GM12878 (cell line): ENCODE measurements at regions not wholly inside any gene's neighbourhood (a gene's known extent, or its start where the extent isn't known, plus 50 kb on each side); places are given as distances from the start of the nearest gene placed in this dataset.
A peak's percentile ranks its signal among the peaks of the same experiment; 100 is the strongest.

ENCODE experiments used
- ATAC-seq: fragments of 200-7000 bp; cut with Tn5 transposase; 3 replicates; pipeline ENCODE4 v1.9.1; 2020; ENCODE audit warnings: mild to moderate bottlenecking, moderate library complexity
- BruUV-seq: library from RNA; stranded (reverse); fragments of 400-500 nt; replicated peaks from 2 replicates; lab custom pipeline; 2021; lab: Mats Ljungman, UMichigan
- CTCF ChIA-PET: fragments of 300-600 bp; sonication (Branson Sonifier 250); formaldehyde crosslinking; extraction: SDS; loops from one replicate; lab custom pipeline; 2021; ENCODE audit warnings: inconsistent platforms; lab: Yijun Ruan, JAX
- POLR2A ChIA-PET: fragments of 350-600 bp; formaldehyde crosslinking; extraction: SDS; loops from one replicate; lab custom pipeline; 2021; ENCODE audit warnings: inconsistent platforms; lab: Charles Lee
- RAD21 ChIA-PET: fragments of 300-600 bp; sonication (Branson Sonifier 250); formaldehyde crosslinking; loops from one replicate; lab custom pipeline; 2023; ENCODE audit warnings: antibody characterized with exemption; ENCODE audit not compliant: unreplicated experiment; lab: Charles Lee
- SMC1A ChIA-PET: fragments of 300-600 bp; sonication (Branson Sonifier 250); formaldehyde crosslinking; loops from one replicate; lab custom pipeline; 2023; ENCODE audit not compliant: unreplicated experiment, uncharacterized antibody; lab: Charles Lee
- DNase-seq: peaks from one replicate; pipeline ENCODE4 v3.0.0-alpha.2; 2011; ENCODE audit warnings: low read depth, low spot score
- FAIRE-seq: peaks from 3 replicates; lab custom pipeline; 2011; peaks lifted over from hg19 to GRCh38; lab: Jason Lieb, UNC
- H2AFZ ChIP-seq: 2 replicates; pipeline ENCODE4 v1.6.0; 2011; ENCODE audit warnings: low read depth, low read length, control low read depth; ENCODE audit not compliant: control insufficient read depth
- H3K27ac ChIP-seq: 2 replicates; pipeline ENCODE4 v1.5.1; 2011; ENCODE audit warnings: control low read depth; ENCODE audit not compliant: control insufficient read depth, insufficient read depth
- H3K27me3 ChIP-seq, 2 experiments: replicated peaks in 1 of 2; 2 replicates each; pipeline versions ENCODE4 v1.6.0 to v1.6.1; 2011; ENCODE audit warnings: low read length in 1 of 2; ENCODE audit not compliant: control insufficient read depth in 2 of 2, insufficient read depth in 2 of 2
- H3K36me3 ChIP-seq, 2 experiments: 2 replicates each; pipeline ENCODE4 v1.5.1; 2011; ENCODE audit warnings: low read length in 1 of 2; ENCODE audit not compliant: control insufficient read depth in 2 of 2, insufficient read depth in 2 of 2
- H3K4me1 ChIP-seq: 2 replicates; pipeline ENCODE4 v1.6.1; 2011; ENCODE audit warnings: mild to moderate bottlenecking, low read length, moderate library complexity, mixed read lengths; ENCODE audit not compliant: control insufficient read depth, insufficient read depth
- H3K4me2 ChIP-seq: 2 replicates; pipeline ENCODE4 v1.6.0; 2011; ENCODE audit warnings: control low read depth; ENCODE audit not compliant: control insufficient read depth, insufficient read depth
- H3K4me3 ChIP-seq: fragments of 200-600 bp; sonication (generic); 2 replicates; pipeline ENCODE4 v1.5.1; 2016
- H3K79me2 ChIP-seq: 2 replicates; pipeline ENCODE4 v1.6.0; 2011; ENCODE audit warnings: low read length; ENCODE audit not compliant: control insufficient read depth, insufficient read depth
- H3K9ac ChIP-seq: 2 replicates; pipeline ENCODE4 v1.8.0; 2011; ENCODE audit warnings: low read length, control low read depth, mixed read lengths; ENCODE audit not compliant: control insufficient read depth, insufficient read depth
- H3K9me3 ChIP-seq: replicated peaks from 3 replicates; pipeline ENCODE4 v1.5.1; 2011; ENCODE audit warnings: mild to moderate bottlenecking, low read length; ENCODE audit not compliant: control insufficient read depth, insufficient read depth
- H4K20me1 ChIP-seq: 2 replicates; pipeline ENCODE4 v1.6.0; 2011; ENCODE audit not compliant: control insufficient read depth, insufficient read depth
- BRCA1 ChIP-seq: IDR thresholded peaks from 2 replicates; pipeline ENCODE4 v1.6.1; 2011; ENCODE audit warnings: low read depth, low read length, improper control_type of control experiment
- CUX1 ChIP-seq: IDR thresholded peaks from 2 replicates; pipeline ENCODE4 v1.6.1; 2012; ENCODE audit warnings: improper control_type of control experiment, low read depth, low read length; ENCODE audit not compliant: insufficient replicate concordance
- DPF2 ChIP-seq: fragments of 450-650 bp; IDR thresholded peaks from 2 replicates; pipeline ENCODE4 v1.6.1; 2017; ENCODE audit warnings: mild to moderate bottlenecking
- NKRF ChIP-seq: fragments of 450-650 bp; conservative IDR thresholded peaks from 2 replicates; pipeline ENCODE4 v1.6.1; 2017; ENCODE audit warnings: mild to moderate bottlenecking, moderate library complexity
- NR2C1 ChIP-seq: fragments of 450-650 bp; IDR thresholded peaks from 2 replicates; pipeline ENCODE4 v1.6.1; 2017; ENCODE audit warnings: antibody characterized with exemption, mild to moderate bottlenecking, moderate library complexity
- NR2F1 ChIP-seq: fragments of 450-650 bp; conservative IDR thresholded peaks from 2 replicates; pipeline ENCODE4 v1.6.1; 2017; ENCODE audit warnings: mild to moderate bottlenecking
- PKNOX1 ChIP-seq: fragments of 450-650 bp; IDR thresholded peaks from 2 replicates; pipeline ENCODE4 v1.6.1; 2016; ENCODE audit warnings: mild to moderate bottlenecking
- RELB ChIP-seq: fragments of 450-650 bp; IDR thresholded peaks from 2 replicates; pipeline ENCODE4 v1.6.1; 2017; ENCODE audit warnings: low read depth, mild to moderate bottlenecking, moderate library complexity
- RUNX3 ChIP-seq: IDR thresholded peaks from 2 replicates; pipeline ENCODE4 v1.6.1; 2012; ENCODE audit warnings: low read length, inconsistent platforms
- SMAD1 ChIP-seq: fragments of 450-650 bp; IDR thresholded peaks from 2 replicates; pipeline ENCODE4 v1.6.1; 2018; ENCODE audit warnings: mild to moderate bottlenecking, low read depth; ENCODE audit not compliant: partially characterized antibody
- SMARCA5 ChIP-seq: fragments of 450-650 bp; IDR thresholded peaks from 2 replicates; pipeline ENCODE4 v1.6.1; 2017; ENCODE audit warnings: mild to moderate bottlenecking
- SPI1 ChIP-seq: IDR thresholded peaks from 2 replicates; pipeline ENCODE4 v1.6.1; 2011; ENCODE audit warnings: low read depth, mild to moderate bottlenecking, low read length, moderate library complexity, borderline replicate concordance; ENCODE audit not compliant: insufficient read depth
- TCF12 ChIP-seq: IDR thresholded peaks from 2 replicates; pipeline ENCODE4 v1.6.1; 2011; ENCODE audit warnings: low read depth, mild to moderate bottlenecking, low read length
- YY1 ChIP-seq: IDR thresholded peaks from 2 replicates; pipeline ENCODE4 v1.6.1; 2011; ENCODE audit warnings: low read depth, mild to moderate bottlenecking, low read length
- ZNF217 ChIP-seq: fragments of 450-650 bp; IDR thresholded peaks from 2 replicates; pipeline ENCODE4 v1.6.1; 2017; ENCODE audit warnings: antibody characterized with exemption, mild to moderate bottlenecking
- WGBS: methylation state at CpG from one replicate; pipeline ENCODE4 v1.1.6; 2016; ENCODE audit warnings: low lambda C conversion rate; ENCODE audit not compliant: insufficient replicate concordance, insufficient coverage; ENCODE audit errors: missing lambda C conversion rate; 5-methylcytosine and 5-hydroxymethylcytosine counted together
- in situ Hi-C: fragments of 300-500 bp; cut with MboI; formaldehyde crosslinking; loops from 9 replicates; pipeline ENCODE4 v1.14.3; 2018; ENCODE audit warnings: mixed read lengths
- intact Hi-C: fragments of 100-400 bp; cut with micrococcal nuclease; formaldehyde crosslinking; loops from one replicate; pipeline ENCODE4 v1.14.2; 2022; ENCODE audit not compliant: unreplicated experiment

GRCh38 chr17:27216836-27217235, 77.1 kb upstream of the WSB1 start:
- SMC1A ChIA-PET, result interaction anchor here (1.4 to 10.3 kb wide), 4 partner anchors 12 to 116 kb away, joined by 6 to 137 read pairs (median 40); no protein-coding TSS in a partner anchor
- POLR2A ChIA-PET, result interaction anchor here (0.8 kb wide), 1 partner anchor 79 kb away, joined by 3 read pairs; no protein-coding TSS in a partner anchor
- no peak overlapping the region for H3K4me3 ChIP-seq
- TF ChIP-seq RUNX3 (peak; percentile 18; the same call in 1 of the 2 replicates), CUX1 (no peak), SMAD1 (no peak), PKNOX1 (peak; percentile 62; the same call in 1 of the 2 replicates), DPF2 (peak; percentile 92), YY1 (no peak), TCF12 (no peak), SMARCA5 (peak; percentile 82), ZNF217 (peak; percentile 90), NR2F1 (peak; percentile 97), RELB (peak; percentile 42; the same call in 1 of the 2 replicates), BRCA1 (no peak), NR2C1 (peak; percentile 86), SPI1 (peak; percentile 89; the same call in 1 of the 2 replicates), NKRF (peak; percentile 50; the same call in 1 of the 2 replicates)

More at GRCh38 chr17:27216836-27217235, 77.1 kb upstream of the WSB1 start:
- Histone ChIP-seq H3K9me3 (peaks cover 2% of the 10 kb centered on the region), H3K27me3 (no peaks in the 10 kb centered on the region), H3K9ac (no peak overlapping the region), H4K20me1 (no peaks in the 10 kb centered on the region), H2AFZ (no peak overlapping the region), H3K36me3 (no peaks in the 10 kb centered on the region), H3K4me1 (peaks cover 38% of the 10 kb centered on the region), H3K79me2 (no peaks in the 10 kb centered on the region), H3K27ac (peak overlapping the region; percentile 72), H3K4me2 (peak overlapping the region; percentile 88)
- in situ Hi-C loops, result loop anchor here (5.0 kb wide), 1 partner anchor 330 kb away; no protein-coding TSS in a partner anchor
- BruUV-seq, result no TSS peak
- intact Hi-C loops, result loop anchor here (2.0 kb wide), 1 partner anchor 116 kb away; no protein-coding TSS in a partner anchor
- FAIRE-seq (no peak), DNase-seq (no peak), ATAC-seq (peak; percentile 46)
- ChIA-PET CTCF (interaction anchor here (1.0 to 4.7 kb wide), 5 partner anchors 10 to 116 kb away, joined by 5 to 78 read pairs (median 9); no protein-coding TSS in a partner anchor), RAD21 (interaction anchor here (0.6 to 6.2 kb wide), 8 partner anchors 10 to 116 kb away, joined by 3 to 67 read pairs (median 4); no protein-coding TSS in a partner anchor)
- 58% methylated on average over 1 of the region's 1 CpG for WGBS
